GM12865 (cell line): ENCODE measurements at regions not wholly inside any gene's neighbourhood (a gene's known extent, or its start where the extent isn't known, plus 50 kb on each side); places are given as distances from the start of the nearest gene placed in this dataset.
"Not testable (repeated sequence)": the region's sequence is repeated elsewhere in the genome, so short reads cannot be mapped to it uniquely, and the experiment has no call there.

Experiments
- DNase-seq: peaks from one replicate; pipeline ENCODE4 v3.0.0; 2010; ENCODE audit warnings: low read depth
- H3K4me3 ChIP-seq: 2 replicates; pipeline ENCODE4 v1.5.1; 2011; ENCODE audit warnings: mild to moderate bottlenecking, low read depth, low read length, control low read depth
- CTCF ChIP-seq: IDR thresholded peaks from 2 replicates; pipeline ENCODE4 v1.5.1; 2011; ENCODE audit warnings: low read length, control low read depth, low read depth, inconsistent platforms; ENCODE audit not compliant: insufficient read depth; ENCODE audit errors: missing control alignments

- no peak for DNase-seq
- no peak for TF ChIP-seq CTCF
Observed at GRCh38 chr1:112826217-112826944, 111.2 kb upstream of the PPM1J start.

DNA sequence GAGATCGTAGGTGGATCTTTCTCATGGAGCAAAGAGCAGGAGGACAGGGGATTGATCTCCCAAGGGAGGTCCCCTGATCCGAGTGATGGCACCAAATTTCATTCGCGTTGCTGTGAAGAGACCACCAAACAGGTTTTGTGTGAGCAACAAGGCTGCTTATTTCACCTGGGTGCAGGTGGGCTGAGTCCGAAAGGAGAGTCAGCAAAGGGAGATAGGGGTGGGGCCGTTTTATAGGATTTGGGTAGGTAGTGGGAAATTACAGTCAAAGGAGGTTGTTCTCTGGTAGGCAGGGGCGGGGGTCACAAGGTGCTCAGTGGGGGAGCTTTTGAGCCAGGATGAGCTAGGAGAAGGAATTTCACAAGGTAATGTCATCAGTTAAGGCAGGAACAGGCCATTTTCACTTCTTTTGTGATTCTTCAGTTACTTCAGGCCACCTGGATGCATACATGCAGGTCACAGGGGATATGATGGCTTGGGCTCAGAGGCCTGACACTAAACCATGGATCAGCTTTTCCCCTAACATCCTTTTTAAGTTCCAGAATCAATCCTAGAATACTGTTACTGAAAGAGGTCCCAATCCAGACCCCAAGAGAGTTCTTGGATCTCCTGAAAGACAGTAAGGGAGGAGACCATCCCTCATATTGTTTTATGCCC, 110.6 kb upstream of the PPM1J start:
- DNase-seq, H3K4me3 ChIP-seq: not testable (repeated sequence)

More at GRCh38 chr1:112826217-112826944, 111.2 kb upstream of the PPM1J start:
- H3K4me3 ChIP-seq: no peak overlapping the region

- H3K4me3 ChIP-seq, DNase-seq: not testable (repeated sequence)
Observed at GRCh38 chr1:112825075-112825474, 109.9 kb upstream of the PPM1J start.

GRCh38 chr1:112821307-112822063, 106.4 kb upstream of the PPM1J start:
- DNase-seq, H3K4me3 ChIP-seq: not testable (repeated sequence)

DNA sequence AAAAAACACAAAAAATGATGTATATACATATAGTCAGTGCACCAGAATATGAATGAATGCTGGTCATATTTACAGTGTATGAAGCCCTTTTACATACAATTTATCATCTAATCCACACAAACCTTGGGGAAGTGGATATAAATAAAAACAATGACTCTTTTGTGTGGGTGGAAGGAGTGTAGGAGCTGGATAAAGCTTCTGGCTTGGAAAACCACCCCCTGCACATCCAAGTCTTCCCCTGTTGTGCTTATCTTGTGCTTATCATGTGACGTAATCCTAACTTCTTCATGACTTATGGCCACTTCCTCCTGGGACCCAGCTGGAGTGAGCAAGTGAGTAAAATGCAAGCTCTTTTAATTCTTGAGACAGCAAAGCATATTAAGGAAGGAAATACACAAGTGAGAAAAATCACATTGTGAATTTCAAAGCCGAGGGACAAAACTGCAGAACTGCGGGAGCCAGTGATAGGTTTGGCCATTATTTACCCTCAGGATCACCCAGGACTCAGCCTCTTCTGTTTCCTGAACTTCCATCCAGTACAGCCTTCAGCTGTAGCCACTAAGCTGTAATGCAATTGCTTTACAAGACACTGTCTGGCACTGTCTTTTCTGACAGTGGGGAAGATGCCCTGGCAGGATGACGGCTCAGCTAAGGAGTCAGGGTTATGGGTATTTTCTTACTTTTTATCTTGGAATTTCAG, 104.0 kb upstream of the PPM1J start:
- no peak for TF ChIP-seq CTCF
- no peak overlapping the region for H3K4me3 ChIP-seq
- no peak for DNase-seq

GRCh38 chr1:112817555-112818373, 102.6 kb upstream of the PPM1J start:
- DNase-seq: no peak
- no peak overlapping the region for H3K4me3 ChIP-seq
- no peak for TF ChIP-seq CTCF

DNA sequence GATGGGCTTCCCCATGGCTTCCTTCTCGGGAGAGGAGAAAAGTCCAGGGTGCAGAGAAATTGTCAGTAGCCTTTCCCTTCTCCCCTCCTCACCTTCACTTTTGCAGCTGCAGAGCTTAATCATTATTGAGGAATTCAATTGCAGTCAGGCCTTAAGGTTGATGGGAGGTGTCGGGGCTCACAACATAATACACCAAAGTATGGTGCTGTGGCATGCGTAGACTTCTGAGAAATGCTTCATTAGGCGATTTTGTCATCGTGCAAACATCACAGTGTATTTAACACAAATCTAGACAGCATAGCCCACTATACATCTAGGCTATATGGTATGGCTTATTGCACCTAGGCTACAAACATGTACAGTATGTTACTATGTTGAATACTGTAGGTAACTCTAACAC, 100.2 kb upstream of the PPM1J start:
- DNase-seq: no peak
- H3K4me3 ChIP-seq: no peak overlapping the region
- no peak for TF ChIP-seq CTCF

GRCh38 chr1:112814645-112815044, 99.5 kb upstream of the PPM1J start:
- not testable (repeated sequence) for H3K4me3 ChIP-seq, DNase-seq
